PC-9 (cell line): ENCODE measurements at regions not wholly inside any gene's neighbourhood (a gene's known extent, or its start where the extent isn't known, plus 50 kb on each side); places are given as distances from the start of the nearest gene placed in this dataset.

Experiments used
- BruUV-seq: library from RNA; stranded (reverse); fragments of 400-500 nt; replicated peaks from 2 replicates; lab custom pipeline; 2021; lab: Mats Ljungman, UMichigan
- CTCF ChIA-PET: fragments of 300-600 bp; sonication (Branson Sonifier 250); formaldehyde crosslinking; loops from one replicate; lab custom pipeline; 2022; ENCODE audit warnings: antibody characterized with exemption; lab: Charles Lee
- POLR2A ChIA-PET: fragments of 300-600 bp; sonication (Branson Sonifier 250); formaldehyde crosslinking; loops from one replicate; lab custom pipeline; 2022; ENCODE audit warnings: antibody characterized with exemption; ENCODE audit not compliant: unreplicated experiment; lab: Charles Lee
- DNase-seq, 2 experiments: peaks; one replicate each; pipeline versions ENCODE4 v3.0.0 to v3.0.0-alpha.2; 2015 to 2022; ENCODE audit warnings: mixed read lengths in 1 of 2
- H2AFZ ChIP-seq: fragments of 200-600 bp; sonication (generic); 2 replicates; pipeline ENCODE4 v1.8.1; 2017; ENCODE audit warnings: antibody characterized with exemption
- H3F3A ChIP-seq: fragments of 200-600 bp; sonication (generic); 2 replicates; pipeline ENCODE4 v1.8.1; 2017; ENCODE audit warnings: antibody characterized with exemption, mild to moderate bottlenecking, low read depth; ENCODE audit not compliant: insufficient read depth
- H3K27ac ChIP-seq: fragments of 200-600 bp; sonication (generic); 2 replicates; pipeline ENCODE4 v1.6.1; 2016; ENCODE audit warnings: mixed run types
- H3K27me3 ChIP-seq: fragments of 200-600 bp; sonication (generic); 2 replicates; pipeline ENCODE4 v1.6.1; 2016; ENCODE audit warnings: low read depth, mixed run types; ENCODE audit not compliant: insufficient read depth
- H3K36me3 ChIP-seq: fragments of 200-600 bp; sonication (generic); 2 replicates; pipeline ENCODE4 v1.6.1; 2016; ENCODE audit warnings: low read depth, mixed run types
- H3K4me1 ChIP-seq: fragments of 200-600 bp; sonication (generic); replicated peaks from 2 replicates; pipeline ENCODE4 v1.6.1; 2016; ENCODE audit warnings: mixed run types; ENCODE audit not compliant: insufficient read depth
- H3K4me2 ChIP-seq: fragments of 200-600 bp; sonication (generic); 2 replicates; pipeline ENCODE4 v1.6.1; 2017; ENCODE audit warnings: mixed run types
- H3K4me3 ChIP-seq: fragments of 200-600 bp; sonication (generic); 2 replicates; pipeline ENCODE4 v1.6.1; 2016; ENCODE audit warnings: mixed run types
- H3K79me2 ChIP-seq: fragments of 200-600 bp; sonication (generic); 2 replicates; pipeline ENCODE4 v1.6.1; 2017; ENCODE audit warnings: low read depth, mixed run types
- H3K9me2 ChIP-seq: fragments of 200-600 bp; sonication (generic); 2 replicates; pipeline ENCODE4 v1.8.1; 2017; ENCODE audit warnings: mild to moderate bottlenecking; ENCODE audit not compliant: insufficient read depth
- H3K9me3 ChIP-seq: fragments of 200-600 bp; sonication (generic); 2 replicates; pipeline ENCODE4 v1.8.1; 2016; ENCODE audit warnings: low read depth; ENCODE audit not compliant: insufficient read depth
- H4K20me1 ChIP-seq: fragments of 200-600 bp; sonication (generic); 2 replicates; pipeline ENCODE4 v1.8.1; 2017; ENCODE audit not compliant: insufficient read depth
- CTCF ChIP-seq: fragments of 200-600 bp; sonication (generic); conservative IDR thresholded peaks from 2 replicates; pipeline ENCODE4 v1.6.1; 2017; ENCODE audit warnings: mixed run types, antibody characterized with exemption, mild to moderate bottlenecking, moderate library complexity
- EZH2 ChIP-seq: fragments of 200-600 bp; sonication (generic); IDR thresholded peaks from 2 replicates; pipeline ENCODE4 v1.8.0; 2017; ENCODE audit warnings: antibody characterized with exemption, low read depth
- intact Hi-C: fragments of 100-400 bp; cut with micrococcal nuclease; formaldehyde crosslinking; loops from one replicate; pipeline ENCODE4 v1.10.0; 2022; ENCODE audit not compliant: unreplicated experiment

GRCh38 chr10:29922892-29923291 lies 136.5 kb downstream of the JCAD start:
- Histone ChIP-seq H4K20me1 (no peaks in the 10 kb centered on the region), H3K9me3 (no peaks in the 10 kb centered on the region), H3F3A (no peaks in the 10 kb centered on the region), H3K4me1 (no peaks in the 10 kb centered on the region), H3K36me3 (no peaks in the 10 kb centered on the region), H2AFZ (no peak overlapping the region), H3K9me2 (no peaks in the 10 kb centered on the region), H3K4me3 (no peak overlapping the region), H3K27ac (no peak overlapping the region), H3K4me2 (no peak overlapping the region), H3K27me3 (no peaks in the 10 kb centered on the region), H3K79me2 (no peaks in the 10 kb centered on the region)
- ChIA-PET POLR2A (interaction anchor here (0.7 kb wide), 2 partner anchors 55 to 429 kb away, joined by 3 read pairs; no protein-coding TSS in a partner anchor), CTCF (no interaction called here)
- intact Hi-C loops, result no loop called here
- DNase-seq, result no peak
- TF ChIP-seq EZH2 (no peak), CTCF (no peak)
- no TSS peak for BruUV-seq

- Histone ChIP-seq H3K9me3 (no peaks in the 10 kb centered on the region), H3K27me3 (no peaks in the 10 kb centered on the region), H3K4me2 (no peak overlapping the region), H3K4me1 (no peaks in the 10 kb centered on the region), H3K36me3 (no peaks in the 10 kb centered on the region), H3F3A (no peaks in the 10 kb centered on the region), H4K20me1 (no peaks in the 10 kb centered on the region), H2AFZ (no peak overlapping the region), H3K79me2 (no peaks in the 10 kb centered on the region), H3K27ac (no peak overlapping the region), H3K4me3 (no peak overlapping the region), H3K9me2 (no peaks in the 10 kb centered on the region)
- ChIA-PET CTCF (no interaction called here), POLR2A (interaction anchor here (0.7 kb wide), 2 partner anchors 54 to 430 kb away, joined by 3 read pairs; no protein-coding TSS in a partner anchor)
- DNase-seq, result no peak
- TF ChIP-seq CTCF (no peak), EZH2 (no peak)
- no TSS peak for BruUV-seq
- intact Hi-C loops, result no loop called here
Observed at GRCh38 chr10:29922226-29922625, 137.2 kb downstream of the JCAD start.

DNA sequence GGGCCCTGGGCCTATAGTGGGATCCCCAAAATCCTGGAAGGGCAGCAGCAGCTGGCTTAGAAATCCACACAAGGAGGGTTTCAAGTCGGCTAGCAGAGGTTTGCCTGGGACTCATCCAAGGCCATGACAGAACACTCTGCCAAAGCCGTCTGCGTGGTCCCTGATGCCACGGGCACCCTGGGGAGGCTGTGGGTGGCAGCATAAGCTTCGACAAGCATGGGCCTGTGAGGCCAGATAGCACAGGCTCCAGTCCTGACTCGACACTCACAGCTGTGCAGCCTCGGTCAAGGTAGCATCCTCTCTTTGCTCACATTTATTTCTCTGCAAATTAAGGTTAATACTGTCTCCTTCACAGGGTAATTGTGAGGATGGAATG lies 138.3 kb downstream of the JCAD start:
- intact Hi-C loops, result no loop called here
- Histone ChIP-seq H3K27ac (no peak overlapping the region), H2AFZ (no peak overlapping the region), H3K9me2 (no peaks in the 10 kb centered on the region), H3K79me2 (no peaks in the 10 kb centered on the region), H3K27me3 (no peaks in the 10 kb centered on the region), H3K4me3 (no peak overlapping the region), H3K4me1 (no peaks in the 10 kb centered on the region), H3K36me3 (no peaks in the 10 kb centered on the region), H3K4me2 (no peak overlapping the region), H3K9me3 (no peaks in the 10 kb centered on the region), H4K20me1 (no peaks in the 10 kb centered on the region), H3F3A (no peaks in the 10 kb centered on the region)
- POLR2A ChIA-PET, result no interaction called here
- no TSS peak for BruUV-seq
- DNase-seq, result no peak
- CTCF ChIA-PET, result no interaction called here
- no peak for TF ChIP-seq EZH2
- TF ChIP-seq CTCF, result no peak
